ENCODE measurements at regions not wholly inside any gene's neighbourhood (a gene's known extent, or its start where the extent isn't known, plus 50 kb on each side); places are given as distances from the start of the nearest gene placed in this dataset.

DNA sequence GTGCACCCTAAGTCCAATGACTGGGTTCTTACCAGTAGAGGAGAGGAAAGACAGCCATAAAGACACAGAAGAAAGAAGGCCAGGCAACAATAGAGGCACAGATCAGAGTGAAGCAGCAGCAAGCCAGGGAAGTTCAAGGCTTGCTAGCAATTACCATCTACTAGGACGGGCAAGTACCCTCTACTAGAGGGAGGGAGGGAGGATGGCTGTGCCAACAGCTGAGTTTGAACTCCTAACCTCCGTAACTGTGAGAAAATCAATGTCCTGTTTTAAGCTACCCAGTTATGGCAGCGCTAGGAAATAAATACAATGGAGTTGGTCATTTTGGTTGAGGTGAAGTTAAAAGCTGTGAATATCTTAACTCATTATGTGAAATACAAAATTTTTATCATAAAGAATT is 991.8 kb upstream of the CTNND2 start:
- Histone ChIP-seq H3K27me3 (no peaks in the 10 kb centered on the region), H3K4me3 (no peak overlapping the region), H3K36me3 (no peaks in the 10 kb centered on the region), H3K27ac (no peak overlapping the region), H3F3A (ENCODE audit: low read depth) (no peaks in the 10 kb centered on the region), H2AFZ (replicated peaks) (no peak overlapping the region), H3K4me2 (no peak overlapping the region), H3K4me1 (no peaks in the 10 kb centered on the region), H4K20me1 (ENCODE audit: low read depth) (no peaks in the 10 kb centered on the region), H3K9ac (no peak overlapping the region), H3K9me3 (ENCODE audit: low read depth) (no peaks in the 10 kb centered on the region), H3K79me2 (ENCODE audit: low read depth) (no peaks in the 10 kb centered on the region)
- H3K9me3 Mint-ChIP-seq: no peaks in the 10 kb centered on the region
- no peaks in the 10 kb centered on the region for H3K27me3 Mint-ChIP-seq (ENCODE audit: insufficient read depth, low read depth)
- DNase-seq (ENCODE audit: low spot score): no peak
- no peak overlapping the region for H3K27ac Mint-ChIP-seq
- TF ChIP-seq EZH2phosphoT487 (IDR thresholded peaks at IDR 0.05) (no peak), CTCF (IDR thresholded peaks at IDR 0.05) (no peak), EZH2 (IDR thresholded peaks at IDR 0.05) (no peak)
- no peak overlapping the region for H3K4me3 Mint-ChIP-seq
- no peaks in the 10 kb centered on the region for H3K36me3 Mint-ChIP-seq
- H3K4me1 Mint-ChIP-seq: no peaks in the 10 kb centered on the region

GRCh38 chr5:12885018-12885417 is 980.8 kb upstream of the CTNND2 start:
- Histone ChIP-seq H3K9ac (no peak overlapping the region), H3K27ac (no peak overlapping the region), H3K4me2 (no peak overlapping the region), H3K4me3 (no peak overlapping the region), H3K9me3 (ENCODE audit: low read depth) (no peaks in the 10 kb centered on the region), H3K27me3 (no peaks in the 10 kb centered on the region), H4K20me1 (ENCODE audit: low read depth) (no peaks in the 10 kb centered on the region), H3K36me3 (no peaks in the 10 kb centered on the region), H3K79me2 (ENCODE audit: low read depth) (no peaks in the 10 kb centered on the region), H3F3A (ENCODE audit: low read depth) (no peaks in the 10 kb centered on the region), H2AFZ (replicated peaks) (no peak overlapping the region), H3K4me1 (peaks cover 16% of the 10 kb centered on the region)
- Mint-ChIP-seq H3K27ac (no peak overlapping the region), H3K27me3 (ENCODE audit: insufficient read depth, low read depth) (no peaks in the 10 kb centered on the region), H3K4me1 (peaks cover 28% of the 10 kb centered on the region), H3K9me3 (no peaks in the 10 kb centered on the region), H3K4me3 (no peak overlapping the region), H3K36me3 (no peaks in the 10 kb centered on the region)
- no peak for DNase-seq (ENCODE audit: low spot score)
- no peak for TF ChIP-seq CTCF (IDR thresholded peaks at IDR 0.05)
- no peak for TF ChIP-seq EZH2 (IDR thresholded peaks at IDR 0.05)
- no peak for TF ChIP-seq EZH2phosphoT487 (IDR thresholded peaks at IDR 0.05)

- Mint-ChIP-seq H3K4me3 (no peak overlapping the region), H3K27ac (no peak overlapping the region), H3K27me3 (ENCODE audit: insufficient read depth, low read depth) (no peaks in the 10 kb centered on the region), H3K36me3 (no peaks in the 10 kb centered on the region), H3K4me1 (peaks cover 28% of the 10 kb centered on the region), H3K9me3 (no peaks in the 10 kb centered on the region)
- Histone ChIP-seq H3K4me3 (no peak overlapping the region), H3K9me3 (ENCODE audit: low read depth) (no peaks in the 10 kb centered on the region), H3K27me3 (no peaks in the 10 kb centered on the region), H3K9ac (no peak overlapping the region), H3F3A (ENCODE audit: low read depth) (no peaks in the 10 kb centered on the region), H3K36me3 (no peaks in the 10 kb centered on the region), H3K27ac (no peak overlapping the region), H4K20me1 (ENCODE audit: low read depth) (no peaks in the 10 kb centered on the region), H3K4me1 (peaks cover 16% of the 10 kb centered on the region), H3K4me2 (no peak overlapping the region), H2AFZ (replicated peaks) (peak overlapping the region; percentile 57), H3K79me2 (ENCODE audit: low read depth) (no peaks in the 10 kb centered on the region)
- peak; percentile 51 for DNase-seq (ENCODE audit: low spot score)
- TF ChIP-seq EZH2 (IDR thresholded peaks at IDR 0.05): no peak
- TF ChIP-seq CTCF (IDR thresholded peaks at IDR 0.05): no peak
- TF ChIP-seq EZH2phosphoT487 (IDR thresholded peaks at IDR 0.05): no peak
Observed at GRCh38 chr5:12883395-12883794, 979.1 kb upstream of the CTNND2 start.
